Islet precursor cell (in vitro differentiated cells): ENCODE measurements at regions not wholly inside any gene's neighbourhood (a gene's known extent, or its start where the extent isn't known, plus 50 kb on each side); places are given as distances from the start of the nearest gene placed in this dataset.

Source experiments
- DNase-seq: peaks from one replicate; pipeline ENCODE4 v3.0.0-alpha.2; 2018

GRCh38 chr10:59595593-59595992 is 114.1 kb downstream of the SLC16A9 start:
- DNase-seq, result no peak

GRCh38 chr10:59593768-59594167 is 115.9 kb downstream of the SLC16A9 start:
- DNase-seq, result no peak

- DNase-seq, result no peak
Observed at GRCh38 chr10:59589796-59590195, 119.9 kb downstream of the SLC16A9 start.

GRCh38 chr10:59588791-59589190 is 120.9 kb downstream of the SLC16A9 start:
- DNase-seq, result no peak

GRCh38 chr10:59587756-59588140 is 121.9 kb downstream of the SLC16A9 start:
- DNase-seq, result no peak

GRCh38 chr10:59587083-59587755 is 122.4 kb downstream of the SLC16A9 start:
- no peak for DNase-seq

- no peak for DNase-seq
Observed at GRCh38 chr10:59586407-59586891, 123.2 kb downstream of the SLC16A9 start.

GRCh38 chr10:59585046-59585700 is 124.5 kb downstream of the SLC16A9 start:
- no peak for DNase-seq

GRCh38 chr10:59582780-59583179 is 126.9 kb downstream of the SLC16A9 start:
- no peak for DNase-seq

GRCh38 chr10:59582058-59582457 is 127.6 kb downstream of the SLC16A9 start:
- no peak for DNase-seq

- no peak for DNase-seq
Observed at GRCh38 chr10:59580026-59580863, 129.4 kb downstream of the SLC16A9 start.

GRCh38 chr10:59578741-59579140 is 130.9 kb downstream of the SLC16A9 start:
- no peak for DNase-seq

GRCh38 chr10:59577984-59578383 is 131.7 kb downstream of the SLC16A9 start:
- DNase-seq, result no peak

GRCh38 chr10:59575269-59575668 is 134.4 kb downstream of the SLC16A9 start:
- no peak for DNase-seq

GRCh38 chr10:59563531-59563930 is 146.1 kb downstream of the SLC16A9 start:
- no peak for DNase-seq

GRCh38 chr10:59562126-59562525 is 147.5 kb downstream of the SLC16A9 start:
- DNase-seq, result no peak

- DNase-seq, result no peak
Observed at GRCh38 chr10:59561477-59562121, 148.1 kb downstream of the SLC16A9 start.

GRCh38 chr10:59560990-59561389 is 148.7 kb downstream of the SLC16A9 start:
- no peak for DNase-seq

GRCh38 chr10:59560161-59560560 is 149.5 kb downstream of the SLC16A9 start:
- DNase-seq, result no peak

- DNase-seq, result no peak
Observed at GRCh38 chr10:59558066-59558465, 151.6 kb downstream of the SLC16A9 start.

- DNase-seq, result no peak
Observed at GRCh38 chr10:59557642-59558041, 152.0 kb downstream of the SLC16A9 start.

GRCh38 chr10:59557052-59557451 is 152.6 kb downstream of the SLC16A9 start:
- DNase-seq, result no peak
